HEK293T (cell line): ENCODE measurements at regions not wholly inside any gene's neighbourhood (a gene's known extent, or its start where the extent isn't known, plus 50 kb on each side); places are given as distances from the start of the nearest gene placed in this dataset.

Experiments used
- CTBP1 ChIP-seq: fragments of 450-650 bp; IDR thresholded peaks from 2 replicates; pipeline ENCODE4 v1.6.1; 2016; ENCODE audit warnings: borderline replicate concordance
- FOXM1 ChIP-seq: fragments of 450-650 bp; IDR thresholded peaks from 2 replicates; pipeline ENCODE4 v1.6.1; 2017; ENCODE audit warnings: mild to moderate bottlenecking, borderline replicate concordance

GRCh38 chr2:228762565-228762964 lies 508.5 kb downstream of the PID1 start:
- TF ChIP-seq CTBP1 (no peak), FOXM1 (no peak)
